Epithelial cell of proximal tubule (primary cell): ENCODE measurements at regions not wholly inside any gene's neighbourhood (a gene's known extent, or its start where the extent isn't known, plus 50 kb on each side); places are given as distances from the start of the nearest gene placed in this dataset.

ENCODE experiments used
- DNase-seq: peaks from one replicate; pipeline ENCODE4 v3.0.0-alpha.2; 2011; ENCODE audit warnings: low read depth
- H3K4me3 ChIP-seq: 2 replicates; pipeline ENCODE4 v1.5.1; 2011; ENCODE audit warnings: low read depth, mild to moderate bottlenecking, low read length
- CTCF ChIP-seq: conservative IDR thresholded peaks from 2 replicates; pipeline ENCODE4 v1.5.1; 2012; ENCODE audit warnings: low read depth, mild to moderate bottlenecking, low read length

- TF ChIP-seq CTCF, result no peak
- no peak overlapping the region for H3K4me3 ChIP-seq
- DNase-seq, result no peak
Observed at GRCh38 chr5:114648940-114649339, 287.1 kb downstream of the KCNN2 start.

- DNase-seq, result no peak
- H3K4me3 ChIP-seq, result no peak overlapping the region
- no peak for TF ChIP-seq CTCF
Observed at GRCh38 chr5:114644576-114644975, 282.7 kb downstream of the KCNN2 start.

- H3K4me3 ChIP-seq, result no peak overlapping the region
- TF ChIP-seq CTCF, result no peak
Observed at GRCh38 chr5:114636271-114636670, 274.4 kb downstream of the KCNN2 start.

DNA sequence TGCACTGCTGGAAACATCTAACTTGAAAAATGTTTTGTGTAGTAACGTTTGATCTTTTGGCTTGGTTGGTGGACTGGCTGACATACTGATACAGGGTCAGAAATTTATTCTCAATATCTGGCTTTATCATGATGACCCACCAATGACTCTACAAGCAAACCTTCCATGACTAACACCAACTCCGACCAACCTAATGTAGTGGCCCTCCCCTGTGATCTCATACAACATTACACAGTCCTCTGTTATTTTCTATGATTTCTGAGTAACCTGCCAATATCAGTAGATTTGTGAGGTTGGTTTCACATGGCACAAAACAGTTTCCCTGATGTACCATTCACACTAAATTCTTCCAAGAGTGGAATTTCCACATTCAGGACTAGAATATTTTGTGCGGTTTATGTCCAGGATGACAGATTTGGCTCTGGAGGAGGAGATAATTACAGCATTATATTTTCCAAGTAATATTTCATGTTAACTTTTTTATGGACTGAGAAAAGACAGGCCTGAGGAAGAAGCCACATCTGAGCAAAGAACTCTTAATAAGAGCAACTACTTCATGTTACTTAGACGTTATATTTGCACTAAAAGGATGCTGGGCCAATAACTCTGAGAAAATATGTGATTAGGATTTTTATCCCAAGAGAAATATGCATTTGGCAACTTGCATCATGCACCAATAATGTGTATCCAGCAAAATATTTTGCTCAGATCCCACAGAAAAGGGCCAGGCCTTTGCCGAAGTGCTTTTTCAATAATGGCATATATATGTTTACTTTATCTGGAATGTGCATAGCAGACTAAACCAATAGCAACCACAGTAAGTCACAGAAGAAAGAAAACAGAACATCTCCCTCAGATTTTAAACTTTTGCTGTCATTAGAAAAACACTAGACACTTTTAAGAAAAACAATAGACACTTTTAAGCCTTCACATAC is 273.4 kb downstream of the KCNN2 start:
- no peak for DNase-seq
- no peak for TF ChIP-seq CTCF
- H3K4me3 ChIP-seq, result no peak overlapping the region

More at GRCh38 chr5:114636271-114636670, 274.4 kb downstream of the KCNN2 start:
- DNase-seq, result no peak

DNA sequence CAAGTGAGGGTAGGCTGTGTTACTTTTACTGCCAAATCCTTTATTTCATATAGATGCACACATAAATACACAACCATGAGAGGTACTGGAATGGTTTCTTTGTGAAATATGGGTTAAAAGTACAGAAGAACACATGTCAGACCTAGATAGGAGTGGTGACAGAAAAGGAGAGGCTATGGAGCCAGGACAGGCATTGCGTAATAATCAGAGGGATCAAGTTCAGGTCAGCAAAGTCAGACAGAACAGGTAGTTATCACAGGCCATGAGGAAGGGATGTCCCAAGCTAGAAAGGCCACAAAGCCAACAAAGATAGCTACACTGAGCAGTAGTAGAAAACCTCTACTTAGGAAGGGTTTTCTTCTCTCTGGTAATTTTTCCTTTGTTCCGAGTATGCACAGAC is 272.6 kb downstream of the KCNN2 start:
- no peak for DNase-seq
- H3K4me3 ChIP-seq, result no peak overlapping the region
- TF ChIP-seq CTCF, result no peak

GRCh38 chr5:114612406-114612805 is 250.5 kb downstream of the KCNN2 start:
- TF ChIP-seq CTCF, result no peak
- H3K4me3 ChIP-seq, result no peak overlapping the region

DNA sequence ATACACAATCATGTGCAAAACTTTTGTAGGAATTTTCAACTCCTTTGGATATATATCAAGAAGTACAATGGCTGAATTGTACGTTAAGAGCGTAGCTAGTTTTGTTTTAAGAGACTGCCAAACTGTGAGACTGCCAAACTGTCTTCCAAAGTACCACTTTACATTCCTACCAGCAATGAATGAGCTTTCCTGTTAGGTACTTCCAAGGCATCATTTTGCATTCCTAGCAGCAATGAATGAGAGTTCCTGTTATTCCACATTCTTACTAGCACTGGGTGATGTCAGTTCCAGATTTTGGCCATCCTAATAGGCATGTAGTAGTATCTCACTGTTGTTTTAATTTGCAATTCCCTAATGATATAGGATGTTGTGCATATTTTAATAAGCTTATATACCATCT is 219.3 kb downstream of the KCNN2 start:
- no peak for TF ChIP-seq CTCF
- no peak overlapping the region for H3K4me3 ChIP-seq
- DNase-seq, result no peak

More at GRCh38 chr5:114612406-114612805, 250.5 kb downstream of the KCNN2 start:
- DNase-seq, result no peak
